ENCODE measurements at regions not wholly inside any gene's neighbourhood (a gene's known extent, or its start where the extent isn't known, plus 50 kb on each side); places are given as distances from the start of the nearest gene placed in this dataset.
"Not testable (repeated sequence)": the region's sequence is repeated elsewhere in the genome, so short reads cannot be mapped to it uniquely, and the experiment has no call there.

DNA sequence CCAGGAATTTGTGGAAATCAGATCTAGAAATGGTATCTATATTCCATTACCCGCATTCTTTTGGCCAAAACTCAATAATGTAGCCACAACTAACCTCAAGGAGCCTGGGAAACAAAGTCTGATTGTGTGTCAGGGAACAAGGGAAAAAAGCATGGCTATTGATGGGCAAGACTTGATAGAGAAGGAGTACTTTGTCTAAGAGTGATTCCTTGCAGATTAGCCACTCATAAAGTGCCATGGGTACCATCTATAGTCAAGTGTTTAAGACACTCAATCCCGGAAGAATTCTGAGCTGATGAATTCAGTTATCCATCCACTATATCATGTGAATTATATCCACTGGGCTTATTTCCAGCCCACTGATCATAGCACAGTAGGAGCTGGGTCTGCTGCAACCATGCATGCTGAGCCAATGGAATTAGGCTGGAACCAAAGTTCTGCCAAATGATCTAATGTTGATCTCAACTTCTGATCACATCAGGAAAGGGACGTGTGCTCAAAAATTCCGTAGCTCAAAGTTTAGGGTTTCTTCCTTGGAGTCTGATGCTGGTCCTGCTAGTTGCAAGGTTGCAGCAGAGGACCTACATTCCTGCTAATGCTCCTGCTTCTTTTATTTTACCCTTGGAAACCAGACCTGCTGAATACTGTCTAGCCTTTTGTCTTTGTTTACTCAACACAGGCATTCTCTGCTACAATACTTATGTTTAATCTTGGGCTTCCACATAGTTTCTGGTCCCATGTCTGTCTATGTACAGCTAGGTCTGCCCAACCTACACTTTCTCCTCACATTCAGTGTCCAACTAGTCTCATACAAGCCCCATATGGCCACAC, 629.7 kb downstream of the IRS1 start:
- H3K27me3 ChIP-seq (ENCODE audit: insufficient read depth, low read depth, severe bottlenecking): no peaks in the 10 kb centered on the region
- H3K4me3 ChIP-seq (ENCODE audit: low read depth, low read length): no peak overlapping the region
- no peaks in the 10 kb centered on the region for H3K9me3 ChIP-seq (ENCODE audit: severe bottlenecking)
- TF ChIP-seq CTCF (IDR thresholded peaks at IDR 0.05; ENCODE audit: low read depth, low read length): no peak
- no peak overlapping the region for H3K27ac ChIP-seq
- H3K36me3 ChIP-seq: no peaks in the 10 kb centered on the region
- no peak for DNase-seq

- no peak overlapping the region for H3K27ac ChIP-seq
- no peak for DNase-seq
- H3K9me3 ChIP-seq (ENCODE audit: severe bottlenecking): no peaks in the 10 kb centered on the region
- H3K27me3 ChIP-seq (ENCODE audit: insufficient read depth, low read depth, severe bottlenecking): no peaks in the 10 kb centered on the region
- TF ChIP-seq CTCF (IDR thresholded peaks at IDR 0.05; ENCODE audit: low read depth, low read length): no peak
- no peaks in the 10 kb centered on the region for H3K36me3 ChIP-seq
- H3K4me3 ChIP-seq (ENCODE audit: low read depth, low read length): no peak overlapping the region
Measured at GRCh38 chr2:226168496-226169160, 631.0 kb downstream of the IRS1 start.

DNA sequence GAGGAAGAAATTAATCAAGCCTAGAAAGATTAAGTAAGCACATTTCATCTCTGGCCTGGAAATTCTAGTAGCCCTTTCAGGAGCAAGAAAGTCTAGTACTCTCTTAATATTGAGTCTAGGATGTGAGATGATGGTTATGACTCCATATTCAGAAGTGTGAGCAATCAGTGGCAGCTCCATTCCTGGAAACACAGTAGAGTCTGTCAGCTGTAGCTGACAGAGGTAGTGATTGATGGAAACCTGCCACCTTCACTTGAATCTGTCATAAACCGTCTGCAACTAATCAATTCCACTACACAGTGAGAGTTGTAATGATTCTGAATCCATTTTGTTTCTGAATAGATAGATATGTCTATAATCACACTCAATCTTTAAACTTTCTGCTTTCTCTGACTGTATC, 635.1 kb downstream of the IRS1 start:
- Histone ChIP-seq H3K27me3 (ENCODE audit: insufficient read depth, low read depth, severe bottlenecking) (no peaks in the 10 kb centered on the region), H3K36me3 (no peaks in the 10 kb centered on the region), H3K4me3 (ENCODE audit: low read depth, low read length) (no peak overlapping the region), H3K27ac (no peak overlapping the region), H3K9me3 (ENCODE audit: severe bottlenecking) (no peaks in the 10 kb centered on the region)
- DNase-seq: no peak
- no peak for TF ChIP-seq CTCF (IDR thresholded peaks at IDR 0.05; ENCODE audit: low read depth, low read length)

GRCh38 chr2:226160617-226161016, 639.0 kb downstream of the IRS1 start:
- not testable (repeated sequence) for H3K9me3 ChIP-seq (ENCODE audit: severe bottlenecking); H3K27ac ChIP-seq; H3K36me3 ChIP-seq; H3K27me3 ChIP-seq (ENCODE audit: insufficient read depth, low read depth, severe bottlenecking); DNase-seq; H3K4me3 ChIP-seq (ENCODE audit: low read depth, low read length)

GRCh38 chr2:226159875-226160479, 639.6 kb downstream of the IRS1 start:
- no peak for DNase-seq
- Histone ChIP-seq H3K27me3 (ENCODE audit: insufficient read depth, low read depth, severe bottlenecking) (no peaks in the 10 kb centered on the region), H3K4me3 (ENCODE audit: low read depth, low read length) (no peak overlapping the region), H3K9me3 (ENCODE audit: severe bottlenecking) (no peaks in the 10 kb centered on the region), H3K27ac (no peak overlapping the region), H3K36me3 (no peaks in the 10 kb centered on the region)
- no peak for TF ChIP-seq CTCF (IDR thresholded peaks at IDR 0.05; ENCODE audit: low read depth, low read length)

GRCh38 chr2:226158940-226159339, 640.7 kb downstream of the IRS1 start:
- Histone ChIP-seq H3K4me3 (ENCODE audit: low read depth, low read length) (no peak overlapping the region), H3K36me3 (no peaks in the 10 kb centered on the region), H3K27me3 (ENCODE audit: insufficient read depth, low read depth, severe bottlenecking) (no peaks in the 10 kb centered on the region), H3K9me3 (ENCODE audit: severe bottlenecking) (no peaks in the 10 kb centered on the region), H3K27ac (no peak overlapping the region)
- no peak for TF ChIP-seq CTCF (IDR thresholded peaks at IDR 0.05; ENCODE audit: low read depth, low read length)
- DNase-seq: no peak

Measured in WERI-Rb-1 (cell line).